Activated CD4-positive, alpha-beta memory T cell treated with anti-CD3 and anti-CD28 coated beads, Interleukin-2, amount 10 ng/mL, durations not matched to agents 7 days and 5 days (primary cell): ENCODE measurements at regions not wholly inside any gene's neighbourhood (a gene's known extent, or its start where the extent isn't known, plus 50 kb on each side); places are given as distances from the start of the nearest gene placed in this dataset.

ENCODE experiments used
- CTCF ChIA-PET: fragments of 350-600 bp; sonication (Branson Sonifier 250); formaldehyde crosslinking; loops from one replicate; lab custom pipeline; 2021; ENCODE audit warnings: antibody characterized with exemption, inconsistent platforms; lab: Charles Lee
- POLR2A ChIA-PET: fragments of 350-600 bp; sonication (Branson Sonifier 250); formaldehyde crosslinking; loops from one replicate; lab custom pipeline; 2021; ENCODE audit warnings: antibody characterized with exemption; lab: Charles Lee
- DNase-seq: peaks from one replicate; pipeline ENCODE4 v3.0.0-alpha.2; 2020
- H3K27ac Mint-ChIP-seq: one replicate; pipeline ENCODE4 v1.8.0; 2021; ENCODE audit warnings: mild to moderate bottlenecking, mixed read lengths
- H3K27me3 Mint-ChIP-seq: one replicate; pipeline ENCODE4 v1.8.0; 2021; ENCODE audit warnings: mixed read lengths
- H3K36me3 Mint-ChIP-seq: one replicate; pipeline ENCODE4 v1.8.0; 2021; ENCODE audit warnings: low read depth, mixed read lengths
- H3K4me1 Mint-ChIP-seq: one replicate; pipeline ENCODE4 v1.8.0; 2021; ENCODE audit warnings: mixed read lengths
- H3K4me3 Mint-ChIP-seq: one replicate; pipeline ENCODE4 v1.8.0; 2021; ENCODE audit warnings: mild to moderate bottlenecking, mixed read lengths
- H3K9me3 Mint-ChIP-seq: one replicate; pipeline ENCODE4 v1.8.0; 2021; ENCODE audit warnings: mixed read lengths

DNA sequence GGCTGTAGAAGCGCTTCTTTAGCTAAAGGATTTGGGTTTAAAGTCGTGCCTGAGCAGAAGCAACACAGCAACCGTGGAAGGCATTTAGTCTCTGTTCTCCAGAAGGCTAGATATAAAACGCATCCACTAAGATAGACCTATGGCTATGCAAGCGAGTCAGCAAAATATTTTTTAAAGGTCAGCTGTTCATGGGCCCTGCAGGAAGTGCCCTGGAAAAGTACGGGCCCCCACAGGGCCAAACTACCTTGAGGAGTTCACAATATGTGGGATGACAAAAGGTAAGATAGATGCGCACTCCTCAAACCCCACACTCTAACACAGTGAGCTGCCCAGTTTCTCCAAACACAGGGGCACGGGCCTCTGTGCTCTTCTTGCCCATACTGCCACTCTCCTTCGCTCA is 261.6 kb downstream of the VPS13C start:
- Mint-ChIP-seq H3K4me3 (no peak overlapping the region), H3K9me3 (no peaks in the 10 kb centered on the region)
- POLR2A ChIA-PET, result no interaction called here

DNA sequence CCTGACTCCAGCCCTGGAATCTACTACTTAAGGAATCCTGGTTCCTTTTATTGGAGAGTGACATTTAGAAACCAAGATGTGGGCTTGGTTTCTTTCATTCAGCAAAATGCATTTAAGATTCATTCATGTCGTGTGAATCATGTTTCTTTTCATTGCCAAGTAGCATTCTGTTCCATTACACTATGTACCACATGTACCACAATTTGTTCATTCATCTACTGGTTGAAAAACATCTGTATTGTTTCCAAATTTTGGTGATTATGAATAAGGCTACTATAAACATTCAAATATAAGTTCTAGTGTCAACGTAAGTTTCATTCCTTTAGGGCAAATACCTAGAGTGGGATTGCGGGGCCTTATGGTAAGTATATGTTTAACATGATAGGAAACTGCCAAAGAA is 264.2 kb downstream of the VPS13C start:
- no peaks in the 10 kb centered on the region for H3K9me3 Mint-ChIP-seq
- POLR2A ChIA-PET, result no interaction called here
- H3K4me1 Mint-ChIP-seq, result no peaks in the 10 kb centered on the region
- peaks cover 20% of the 10 kb centered on the region for H3K27me3 Mint-ChIP-seq
- H3K36me3 Mint-ChIP-seq, result no peaks in the 10 kb centered on the region
- no peak for DNase-seq
- CTCF ChIA-PET, result no interaction called here
- H3K27ac Mint-ChIP-seq, result no peak overlapping the region
- no peak overlapping the region for H3K4me3 Mint-ChIP-seq

More for the DNA sequence above, 261.6 kb downstream of the VPS13C start:
- Mint-ChIP-seq H3K27ac (no peak overlapping the region), H3K27me3 (peaks cover 10% of the 10 kb centered on the region), H3K4me1 (no peaks in the 10 kb centered on the region), H3K36me3 (no peaks in the 10 kb centered on the region)
- no peak for DNase-seq
- CTCF ChIA-PET, result interaction anchor here (0.8 kb wide), 1 partner anchor 603 kb away, joined by 3 read pairs; no protein-coding TSS in a partner anchor

DNA sequence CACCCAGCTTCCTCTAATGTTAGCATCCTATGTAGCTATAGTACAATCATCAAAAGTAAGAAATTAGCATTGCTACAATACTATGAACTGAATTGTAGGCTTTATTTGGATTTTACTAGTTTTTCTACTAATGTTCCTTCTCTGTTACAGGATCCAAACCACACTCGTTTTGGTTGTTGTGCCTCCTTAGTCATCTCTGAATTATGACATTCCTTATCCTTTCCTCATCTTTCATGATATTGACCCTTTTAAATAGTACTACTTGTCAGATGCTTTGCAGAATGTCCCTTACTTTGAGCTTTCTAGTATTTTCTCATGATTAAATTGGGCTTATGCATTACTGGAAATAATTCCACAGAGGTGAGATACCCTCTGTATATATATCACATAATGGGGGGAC is 265.4 kb downstream of the VPS13C start:
- POLR2A ChIA-PET, result no interaction called here
- DNase-seq, result no peak
- no peaks in the 10 kb centered on the region for H3K9me3 Mint-ChIP-seq
- no peak overlapping the region for H3K27ac Mint-ChIP-seq
- H3K4me1 Mint-ChIP-seq, result no peaks in the 10 kb centered on the region
- H3K36me3 Mint-ChIP-seq, result no peaks in the 10 kb centered on the region
- H3K4me3 Mint-ChIP-seq, result no peak overlapping the region
- CTCF ChIA-PET, result no interaction called here
- peaks cover 23% of the 10 kb centered on the region for H3K27me3 Mint-ChIP-seq

DNA sequence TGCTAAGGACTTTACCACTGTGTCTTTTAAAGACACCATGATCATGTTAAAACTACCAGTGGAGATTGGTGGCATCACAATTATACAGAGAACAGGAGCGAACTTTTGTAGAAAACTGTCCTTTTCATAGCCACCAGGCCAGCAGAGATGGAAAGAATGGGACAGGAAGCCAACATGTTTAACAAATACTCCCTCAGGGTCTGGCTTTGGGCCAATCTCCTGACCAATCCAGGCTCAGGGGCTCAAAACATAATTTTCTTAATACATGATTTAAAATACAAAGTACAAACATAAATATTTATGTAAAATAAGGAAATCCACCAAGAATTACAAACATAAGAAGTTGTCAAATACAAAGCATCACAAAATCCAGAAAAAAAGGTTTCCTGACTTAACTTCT is 266.0 kb downstream of the VPS13C start:
- DNase-seq, result no peak
- Mint-ChIP-seq H3K4me3 (no peak overlapping the region), H3K27ac (no peak overlapping the region), H3K4me1 (no peaks in the 10 kb centered on the region), H3K9me3 (no peaks in the 10 kb centered on the region), H3K27me3 (peaks cover 24% of the 10 kb centered on the region), H3K36me3 (no peaks in the 10 kb centered on the region)
- ChIA-PET POLR2A (no interaction called here), CTCF (no interaction called here)

- no peak overlapping the region for H3K4me3 Mint-ChIP-seq
- ChIA-PET CTCF (interaction anchor here (1.3 kb wide), 1 partner anchor 49 kb away, joined by 3 read pairs; no protein-coding TSS in a partner anchor), POLR2A (no interaction called here)
- no peaks in the 10 kb centered on the region for H3K9me3 Mint-ChIP-seq
- no peaks in the 10 kb centered on the region for H3K36me3 Mint-ChIP-seq
- DNase-seq, result no peak
- H3K27me3 Mint-ChIP-seq, result peaks cover 19% of the 10 kb centered on the region
- no peak overlapping the region for H3K27ac Mint-ChIP-seq
- no peaks in the 10 kb centered on the region for H3K4me1 Mint-ChIP-seq
Measured at GRCh38 chr15:61784734-61785133, 275.5 kb downstream of the VPS13C start.

DNA sequence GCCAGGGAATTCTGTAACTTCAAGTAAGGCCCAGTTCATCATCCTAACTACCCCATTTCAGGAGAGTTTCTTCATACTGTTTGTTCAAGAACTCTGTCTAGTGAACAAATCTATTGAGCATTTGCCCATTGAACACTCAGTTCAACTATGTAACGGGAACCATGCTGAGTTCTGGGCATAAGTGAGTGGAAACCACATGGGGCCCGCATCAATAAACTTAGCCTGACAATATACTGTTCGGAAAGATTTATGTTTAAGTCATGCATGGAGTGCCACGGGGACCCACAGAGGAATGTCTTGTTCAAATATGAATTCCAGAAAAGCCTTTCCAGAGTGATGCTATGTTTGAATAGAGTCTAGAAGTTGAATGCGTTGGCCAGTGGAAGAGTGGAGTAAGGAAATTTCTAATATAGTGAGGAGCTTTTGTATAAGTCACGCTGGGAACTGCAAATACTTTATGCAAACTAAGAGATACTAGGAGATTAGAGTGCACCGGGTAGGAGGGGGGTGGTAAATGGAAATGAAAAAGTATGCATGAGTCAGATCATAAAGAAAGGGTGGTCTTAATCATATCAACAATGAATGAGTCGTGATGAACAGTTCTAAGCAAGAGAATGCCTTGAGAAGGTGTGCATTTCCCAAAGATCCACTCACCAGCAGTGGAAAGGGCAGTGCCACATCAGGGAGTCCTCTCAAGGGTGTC is 279.8 kb downstream of the VPS13C start:
- DNase-seq, result no peak
- no peak overlapping the region for H3K4me3 Mint-ChIP-seq
- CTCF ChIA-PET, result no interaction called here
- H3K4me1 Mint-ChIP-seq, result no peaks in the 10 kb centered on the region
- H3K9me3 Mint-ChIP-seq, result no peaks in the 10 kb centered on the region
- no peaks in the 10 kb centered on the region for H3K36me3 Mint-ChIP-seq
- H3K27me3 Mint-ChIP-seq, result peaks cover 25% of the 10 kb centered on the region
- POLR2A ChIA-PET, result no interaction called here
- H3K27ac Mint-ChIP-seq, result no peak overlapping the region

GRCh38 chr15:61777689-61778088 is 282.6 kb downstream of the VPS13C start:
- POLR2A ChIA-PET, result no interaction called here

GRCh38 chr15:61769557-61769956 is 290.7 kb downstream of the VPS13C start:
- Mint-ChIP-seq H3K4me1 (no peaks in the 10 kb centered on the region), H3K27ac (no peak overlapping the region), H3K4me3 (no peak overlapping the region), H3K9me3 (peaks cover 2% of the 10 kb centered on the region), H3K27me3 (peaks cover 21% of the 10 kb centered on the region), H3K36me3 (no peaks in the 10 kb centered on the region)
- POLR2A ChIA-PET, result no interaction called here
- DNase-seq, result no peak
- CTCF ChIA-PET, result interaction anchor here (0.6 kb wide), 1 partner anchor 16 kb away, joined by 4 read pairs; no protein-coding TSS in a partner anchor

More at GRCh38 chr15:61777689-61778088, 282.6 kb downstream of the VPS13C start:
- Mint-ChIP-seq H3K36me3 (no peaks in the 10 kb centered on the region), H3K4me3 (no peak overlapping the region), H3K9me3 (no peaks in the 10 kb centered on the region), H3K27ac (no peak overlapping the region), H3K4me1 (no peaks in the 10 kb centered on the region), H3K27me3 (peaks cover 34% of the 10 kb centered on the region)
- CTCF ChIA-PET, result no interaction called here
- no peak for DNase-seq

DNA sequence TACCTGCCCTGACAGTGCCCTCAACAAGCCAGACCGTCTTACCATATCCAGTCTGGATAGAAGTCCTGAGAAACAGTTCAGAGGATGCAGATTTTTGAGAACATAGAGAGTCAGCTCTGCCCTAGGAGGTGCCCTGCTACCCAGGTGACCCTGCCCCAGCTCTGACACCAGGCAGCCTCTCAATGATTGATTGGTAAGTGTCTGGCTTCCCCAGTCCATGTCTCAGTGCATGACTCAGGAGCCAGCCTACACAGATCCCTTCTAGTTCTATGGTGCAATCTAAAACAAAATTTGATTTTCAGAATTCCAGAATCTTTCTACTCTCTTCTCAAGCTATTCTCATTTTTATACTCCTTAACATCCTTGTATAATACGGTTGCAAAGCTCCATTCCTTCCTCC is 292.1 kb downstream of the VPS13C start:
- Mint-ChIP-seq H3K9me3 (peaks cover 2% of the 10 kb centered on the region), H3K27me3 (peaks cover 17% of the 10 kb centered on the region), H3K4me3 (no peak overlapping the region), H3K36me3 (no peaks in the 10 kb centered on the region), H3K4me1 (no peaks in the 10 kb centered on the region), H3K27ac (no peak overlapping the region)
- ChIA-PET CTCF (no interaction called here), POLR2A (no interaction called here)
- DNase-seq, result no peak

- Mint-ChIP-seq H3K4me1 (no peaks in the 10 kb centered on the region), H3K27me3 (peaks cover 17% of the 10 kb centered on the region), H3K4me3 (no peak overlapping the region), H3K36me3 (no peaks in the 10 kb centered on the region), H3K27ac (no peak overlapping the region), H3K9me3 (peaks cover 2% of the 10 kb centered on the region)
- DNase-seq, result no peak
- POLR2A ChIA-PET, result no interaction called here
- CTCF ChIA-PET, result no interaction called here
Measured at GRCh38 chr15:61764981-61765380, 295.3 kb downstream of the VPS13C start.

DNA sequence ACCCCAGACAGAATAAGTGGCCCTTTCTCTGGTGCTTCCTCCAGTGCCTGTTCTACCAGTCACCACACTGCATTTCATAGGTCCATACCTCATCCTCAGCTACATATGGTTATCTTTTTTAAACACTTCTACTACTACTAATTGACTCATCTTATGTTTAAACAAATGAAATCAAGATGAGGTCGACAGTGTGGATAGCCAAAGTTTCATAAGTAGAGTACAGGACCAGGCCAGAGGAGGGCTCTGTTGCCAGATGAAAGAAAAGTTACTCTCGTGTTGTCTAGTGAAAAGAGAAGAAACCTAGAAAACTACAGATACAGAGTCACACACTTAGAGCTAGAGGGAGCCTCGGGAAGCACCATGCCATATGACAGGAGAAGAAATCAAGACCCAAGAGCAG is 296.1 kb downstream of the VPS13C start:
- no peak for DNase-seq
- ChIA-PET POLR2A (no interaction called here), CTCF (no interaction called here)
- no peak overlapping the region for H3K27ac Mint-ChIP-seq
- peaks cover 17% of the 10 kb centered on the region for H3K27me3 Mint-ChIP-seq
- no peaks in the 10 kb centered on the region for H3K36me3 Mint-ChIP-seq
- H3K9me3 Mint-ChIP-seq, result peaks cover 2% of the 10 kb centered on the region
- no peaks in the 10 kb centered on the region for H3K4me1 Mint-ChIP-seq
- H3K4me3 Mint-ChIP-seq, result no peak overlapping the region

GRCh38 chr15:61762676-61763075 is 297.6 kb downstream of the VPS13C start:
- H3K27me3 Mint-ChIP-seq, result peaks cover 17% of the 10 kb centered on the region
- no peaks in the 10 kb centered on the region for H3K4me1 Mint-ChIP-seq
- no peak overlapping the region for H3K27ac Mint-ChIP-seq
- no peak overlapping the region for H3K4me3 Mint-ChIP-seq
- no peak for DNase-seq
- H3K9me3 Mint-ChIP-seq, result no peaks in the 10 kb centered on the region
- no peaks in the 10 kb centered on the region for H3K36me3 Mint-ChIP-seq
- ChIA-PET CTCF (interaction anchor here (1.1 kb wide), 1 partner anchor 72 kb away, joined by 3 read pairs; no protein-coding TSS in a partner anchor), POLR2A (no interaction called here)

- H3K9me3 Mint-ChIP-seq, result no peaks in the 10 kb centered on the region
- no peak overlapping the region for H3K27ac Mint-ChIP-seq
- no peak for DNase-seq
- ChIA-PET POLR2A (no interaction called here), CTCF (no interaction called here)
- no peaks in the 10 kb centered on the region for H3K36me3 Mint-ChIP-seq
- H3K27me3 Mint-ChIP-seq, result peaks cover 11% of the 10 kb centered on the region
- H3K4me1 Mint-ChIP-seq, result no peaks in the 10 kb centered on the region
- no peak overlapping the region for H3K4me3 Mint-ChIP-seq
Measured at GRCh38 chr15:61759639-61760038, 300.6 kb downstream of the VPS13C start.
